ENCODE measurements at regions not wholly inside any gene's neighbourhood (a gene's known extent, or its start where the extent isn't known, plus 50 kb on each side); places are given as distances from the start of the nearest gene placed in this dataset.

DNA sequence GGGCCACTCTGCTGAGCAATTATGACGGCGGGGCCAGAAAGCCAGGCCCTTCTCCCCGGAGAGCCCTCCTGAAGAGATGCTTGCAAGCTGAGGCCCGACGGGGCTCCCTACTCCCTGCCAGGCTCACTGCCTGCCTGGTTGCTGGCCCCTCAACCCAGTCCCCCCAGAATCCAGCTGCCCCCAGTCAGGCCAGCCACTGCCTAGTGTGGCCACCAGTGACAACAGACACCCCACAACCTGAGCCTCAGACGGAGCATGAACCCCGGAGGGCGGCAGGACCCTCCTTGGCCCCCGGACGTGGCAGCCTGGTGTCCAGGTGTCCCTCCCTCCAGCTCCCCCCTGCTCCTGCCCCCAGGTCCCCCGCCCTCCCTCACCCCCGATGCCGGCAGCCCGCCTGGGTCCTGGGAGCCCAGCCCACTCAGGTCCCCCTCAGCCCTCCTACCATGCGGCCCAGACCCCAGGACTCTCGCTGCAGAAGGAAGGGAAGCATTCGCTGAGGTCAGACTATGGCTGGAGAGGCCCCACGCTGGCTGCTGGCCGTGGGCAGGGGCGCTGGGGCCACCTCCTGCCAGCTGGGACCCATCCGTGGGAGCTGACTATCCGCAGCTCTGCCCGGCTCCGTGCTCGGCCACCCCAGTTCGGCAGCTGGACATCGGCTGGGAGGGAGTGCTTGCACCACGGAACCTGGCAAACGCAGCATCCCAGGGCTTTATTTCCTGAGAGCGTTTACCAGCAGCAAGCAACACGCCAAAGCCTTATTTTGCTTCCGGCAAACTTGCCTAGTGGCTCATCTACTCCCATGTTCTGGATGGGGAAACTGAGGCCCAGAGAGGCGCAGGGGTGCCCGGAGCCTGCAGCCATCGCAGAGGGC is 89.8 kb downstream of the UNCX start:
- DNase-seq: no peak

DNA sequence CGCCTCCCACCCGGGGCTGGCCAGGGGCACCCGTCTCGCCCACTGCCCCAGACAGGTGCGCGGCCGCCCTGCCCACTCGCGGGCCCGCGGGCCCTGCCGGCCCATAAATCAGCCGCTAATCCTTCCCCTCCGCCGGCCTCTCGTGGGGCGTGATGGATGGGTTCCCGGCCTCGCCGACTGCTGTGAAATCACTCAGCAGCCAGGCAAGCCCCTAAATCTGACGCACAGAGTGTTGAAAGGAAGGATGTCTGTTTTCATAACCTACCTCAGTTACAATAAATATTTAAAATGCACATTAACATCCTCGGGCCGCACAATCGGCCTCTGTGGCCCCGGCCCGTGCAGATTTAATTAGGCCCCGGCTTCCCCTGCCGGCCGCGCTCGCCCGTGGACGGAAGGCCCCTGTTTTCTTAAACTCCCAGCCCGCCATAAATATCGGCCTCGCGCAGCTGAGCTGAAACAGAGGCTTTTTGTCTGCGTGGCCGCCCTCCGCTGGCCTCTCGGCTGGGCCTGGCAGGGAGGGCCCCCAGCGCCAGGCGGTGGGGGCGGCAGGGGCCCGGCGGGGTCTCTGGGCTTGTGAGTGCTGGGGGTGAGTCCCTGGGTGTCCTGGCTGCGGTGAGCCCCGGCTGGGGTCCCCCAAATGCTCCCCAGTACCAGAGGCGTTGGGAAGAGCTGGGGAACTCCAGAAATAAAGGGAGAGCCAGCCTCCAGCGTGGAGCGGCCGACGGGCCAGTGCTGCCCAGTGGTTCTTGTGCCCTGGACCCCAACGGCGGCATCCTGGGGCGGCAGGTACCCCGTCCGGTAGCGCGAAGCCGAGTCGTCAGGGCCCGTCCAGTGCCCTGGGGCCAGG is 90.7 kb downstream of the UNCX start:
- no peak for DNase-seq

DNA sequence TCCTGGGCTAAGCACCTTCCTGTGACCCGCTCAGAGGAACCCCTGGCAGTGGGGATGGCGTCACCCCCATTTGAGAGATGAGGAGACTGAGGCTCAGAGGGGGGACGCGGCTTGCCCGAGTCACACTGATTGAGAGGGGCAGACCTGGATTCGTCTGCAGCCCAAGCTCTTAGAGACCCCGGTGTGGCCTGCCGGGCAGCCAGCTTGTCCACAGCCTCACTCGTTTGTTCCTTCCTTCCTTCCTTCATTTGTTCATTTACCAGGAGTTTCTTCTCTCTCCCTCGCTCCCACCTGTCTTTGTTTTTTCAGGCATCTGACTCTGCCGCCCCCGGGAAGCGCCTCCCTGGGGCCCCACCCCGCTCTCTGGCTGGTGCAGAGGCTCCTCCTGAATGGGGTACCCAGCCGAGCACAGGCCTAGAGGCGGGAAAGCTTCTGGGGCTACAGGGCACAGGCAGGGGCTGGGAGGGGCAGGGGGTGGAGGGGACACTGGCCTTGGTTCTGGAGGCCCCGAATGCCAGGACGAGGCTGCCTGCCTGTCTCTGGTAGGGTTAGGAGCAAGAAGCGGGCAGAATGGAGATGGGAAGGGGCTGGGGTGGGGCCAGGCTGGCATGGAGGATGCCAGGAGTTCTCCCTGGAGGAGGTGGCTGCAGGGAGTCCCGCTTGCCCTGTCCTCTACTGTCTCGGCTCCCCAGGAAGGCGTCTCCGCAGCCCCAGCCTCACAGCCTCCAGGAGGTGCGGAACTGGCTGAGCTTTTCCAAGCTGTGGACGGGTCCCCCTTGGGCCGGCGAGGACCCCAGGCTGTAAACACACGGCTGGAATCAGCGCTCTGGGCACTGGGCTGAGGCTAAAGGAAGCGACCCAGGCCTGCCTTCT is 91.6 kb downstream of the UNCX start:
- DNase-seq: no peak

DNA sequence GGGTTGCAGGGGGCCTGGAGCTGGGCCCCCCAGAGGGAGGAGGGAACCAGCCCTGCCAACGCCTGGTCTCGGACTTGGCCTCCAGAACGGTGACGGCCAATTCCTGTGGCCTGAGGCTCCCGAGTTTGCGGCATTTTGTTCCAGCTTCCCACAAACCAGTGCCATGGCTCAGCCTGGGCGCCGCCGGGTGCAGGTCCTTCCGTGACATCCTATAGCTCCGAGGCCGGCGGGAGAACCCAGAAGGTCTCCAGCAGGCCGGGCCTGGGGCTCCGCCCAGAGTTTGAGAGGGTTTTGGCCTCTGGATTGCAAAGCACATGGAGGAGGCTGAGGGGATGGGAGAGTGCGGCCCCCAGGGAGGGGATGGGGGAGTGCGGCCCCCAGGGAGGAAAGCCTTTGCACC is 92.6 kb downstream of the UNCX start:
- no peak for DNase-seq

DNA sequence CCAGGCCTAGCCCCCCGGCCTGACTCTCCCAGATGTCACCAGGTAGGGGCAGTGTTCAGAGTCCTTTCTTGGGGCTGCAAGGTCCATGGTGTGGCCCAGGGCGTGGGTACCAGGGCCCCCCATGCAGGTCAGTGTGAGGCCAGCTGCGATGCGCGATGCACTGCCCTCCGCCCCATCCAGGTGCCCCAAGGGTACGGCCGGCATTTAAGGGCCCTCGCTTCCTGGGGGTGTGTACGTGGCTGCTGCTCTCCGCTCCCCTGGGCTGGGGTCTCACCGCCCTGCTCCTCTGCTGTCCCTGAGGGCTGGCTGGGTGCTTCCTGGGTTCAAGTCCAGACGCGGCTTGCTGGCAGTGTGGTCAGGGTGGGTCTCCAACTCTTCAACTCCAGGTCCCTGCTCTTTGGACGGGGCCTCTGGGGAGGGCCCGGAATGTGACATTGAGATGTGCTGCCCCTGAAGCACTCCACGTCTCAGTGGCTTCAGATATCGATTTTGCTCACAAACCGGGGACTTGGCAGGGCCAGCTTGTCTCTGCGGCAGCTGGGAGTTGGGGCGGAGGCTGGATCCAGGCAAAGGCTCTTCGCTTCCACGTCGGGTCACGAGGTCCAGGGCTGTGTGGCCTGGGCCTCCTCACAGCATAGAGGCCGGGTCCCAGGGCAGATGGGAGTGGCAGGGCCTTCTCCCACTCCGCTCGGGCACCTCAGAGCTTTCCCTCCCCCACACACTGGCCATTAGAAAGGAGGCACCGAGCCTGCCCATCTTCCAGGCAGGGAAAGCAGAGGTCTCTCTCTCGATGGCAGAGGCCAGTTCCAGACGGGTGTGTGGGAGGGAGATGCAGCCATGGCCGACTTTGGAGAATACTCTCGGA is 93.2 kb downstream of the UNCX start:
- no peak for DNase-seq

DNA sequence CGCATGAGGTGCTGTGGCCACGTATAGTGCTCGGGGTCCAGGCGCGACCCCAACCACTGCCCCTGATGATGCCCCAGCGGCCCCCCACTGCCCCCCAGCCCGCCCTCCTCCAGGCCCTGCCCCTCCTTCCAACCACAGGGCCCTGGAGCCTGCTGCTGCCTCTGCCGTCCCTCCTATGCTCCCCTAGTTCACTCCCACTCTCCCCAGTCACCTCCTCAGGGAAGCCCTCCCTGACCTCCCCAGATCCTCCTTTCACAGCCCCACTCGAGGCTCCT is 93.8 kb downstream of the UNCX start:
- no peak for DNase-seq

DNA sequence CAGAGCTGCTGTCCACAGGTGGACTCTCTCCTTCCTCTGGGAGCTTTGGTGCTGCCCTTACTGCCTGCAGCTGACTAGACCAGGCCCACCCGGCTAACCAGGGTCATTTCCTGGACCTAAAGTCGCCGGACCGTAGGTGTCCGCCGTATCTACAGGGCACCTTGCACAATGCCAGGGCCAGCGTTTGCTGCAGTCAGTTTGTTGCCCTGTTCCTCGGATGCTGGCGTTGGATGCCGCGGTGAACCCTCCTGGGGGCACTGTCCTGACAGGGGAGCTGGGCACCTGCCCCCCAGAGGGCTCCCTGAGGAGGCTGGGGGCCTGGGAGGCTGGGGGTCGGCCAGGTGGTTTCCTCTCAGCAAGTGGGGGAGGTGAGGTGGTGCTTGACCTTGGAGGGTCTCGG is 96.6 kb downstream of the UNCX start:
- no peak for DNase-seq

DNA sequence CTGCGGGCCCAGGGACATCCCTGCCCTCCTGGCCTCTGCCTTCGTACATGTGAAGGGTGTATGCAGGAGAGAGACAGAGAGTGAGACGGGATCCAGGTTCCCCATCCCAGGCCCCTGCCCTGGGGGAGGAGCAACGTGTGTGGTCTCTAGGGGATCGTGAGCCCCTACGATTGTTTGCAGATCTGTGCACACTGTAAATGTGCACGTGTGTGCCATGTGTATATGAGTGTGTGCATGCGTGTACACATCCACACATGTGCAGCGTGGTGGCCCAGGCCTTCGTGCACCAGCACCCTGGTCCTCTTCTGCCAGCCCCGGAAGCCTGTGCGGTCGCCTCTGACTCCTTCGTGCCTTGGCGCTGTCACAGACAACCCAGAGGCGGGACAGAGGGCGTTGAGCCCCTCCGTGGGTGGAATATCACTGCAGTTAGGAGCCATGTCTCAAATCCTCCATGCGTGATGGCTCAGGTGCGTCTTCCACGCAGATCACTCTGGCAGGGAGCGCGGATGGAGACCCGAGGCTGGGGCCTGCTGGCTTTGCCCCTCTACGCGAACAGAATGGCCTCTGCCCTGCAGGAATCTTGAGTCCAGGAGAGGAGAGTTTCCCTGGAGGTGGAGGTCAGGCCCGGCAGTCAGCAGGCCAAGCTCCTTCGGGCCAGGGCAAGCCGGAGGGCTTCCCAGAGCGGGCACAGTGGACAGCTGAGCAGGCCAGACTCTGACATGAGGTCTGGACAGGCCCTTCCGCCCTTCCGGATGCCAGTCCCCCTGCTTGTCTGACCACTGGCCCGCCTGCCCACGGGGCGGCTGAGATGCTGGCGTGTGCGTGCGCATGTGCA is 97.5 kb downstream of the UNCX start:
- no peak for DNase-seq

DNA sequence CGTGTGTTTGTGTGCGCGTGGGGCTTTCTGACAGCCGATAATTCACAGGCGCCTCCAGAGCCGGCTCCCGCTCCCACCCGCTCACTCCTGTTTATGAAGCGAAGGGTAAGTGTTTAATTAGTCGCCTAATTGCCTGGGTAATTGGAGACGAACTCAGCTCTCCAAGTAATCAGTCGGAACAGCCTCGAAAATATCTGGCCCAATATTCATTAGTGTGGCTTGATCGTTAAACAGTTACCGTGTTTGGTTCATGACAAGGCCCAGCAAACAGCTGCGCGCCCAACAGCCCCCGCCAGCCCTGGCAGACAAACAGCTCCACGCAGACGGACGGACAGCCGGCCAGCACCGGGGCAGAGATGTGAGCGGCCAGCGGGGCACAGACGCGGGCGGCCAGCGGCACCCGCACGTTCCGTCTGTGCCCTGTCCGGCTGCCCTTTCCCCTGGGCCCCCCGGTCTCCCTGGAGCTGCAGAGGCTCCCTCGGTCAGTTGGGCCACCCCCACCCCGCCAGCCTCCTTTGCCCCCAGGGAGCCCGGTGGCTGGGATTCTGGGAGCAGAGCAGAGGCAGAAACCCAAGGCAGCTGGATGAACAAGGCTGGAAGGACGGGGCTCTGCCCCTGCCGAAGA is 98.2 kb downstream of the UNCX start:
- no peak for DNase-seq

DNA sequence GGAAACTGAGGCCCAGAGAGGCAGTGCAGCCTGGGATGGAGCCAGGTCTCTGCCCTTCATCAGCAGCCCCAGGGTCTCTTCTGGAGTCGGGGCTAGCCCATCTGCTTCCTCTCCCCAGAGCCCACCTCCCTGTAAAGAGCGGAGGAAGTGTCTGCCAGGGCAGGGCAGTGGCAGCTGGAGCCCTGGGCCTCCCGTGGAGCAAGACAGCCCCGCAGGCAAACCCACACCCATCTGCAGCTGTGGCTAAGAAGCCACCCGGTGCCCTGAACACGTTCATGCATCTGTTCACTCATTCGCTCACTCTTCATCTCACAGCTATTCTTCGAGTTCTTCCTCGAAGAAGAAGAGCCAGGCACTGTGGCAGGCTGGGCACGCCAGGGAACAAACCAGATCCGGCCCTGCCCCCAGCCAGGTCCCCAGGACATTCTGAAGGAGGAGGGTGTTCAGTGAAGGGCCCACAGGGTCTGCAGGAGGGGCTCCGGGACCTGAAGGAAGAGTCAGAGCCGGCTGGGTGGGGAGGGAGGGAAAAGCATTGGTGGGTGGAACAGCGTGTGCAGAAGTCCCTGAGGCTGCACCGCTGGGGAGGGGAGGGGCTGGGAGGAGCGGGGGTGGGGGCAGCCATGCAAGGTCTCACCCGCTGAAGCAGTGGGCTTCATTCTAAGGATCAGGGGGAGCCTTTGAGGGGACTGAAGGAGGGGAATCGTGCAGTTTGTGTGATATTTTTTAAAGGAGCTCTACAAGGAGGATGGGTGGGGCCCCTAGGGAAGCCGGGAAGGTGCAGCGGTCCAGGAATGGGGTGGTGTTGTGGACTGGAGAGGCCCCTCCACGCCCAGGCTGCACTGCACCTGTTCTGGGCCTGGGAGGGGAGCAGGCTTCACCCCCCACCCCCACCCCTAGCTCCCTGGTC is 99.1 kb downstream of the UNCX start:
- DNase-seq: no peak

DNA sequence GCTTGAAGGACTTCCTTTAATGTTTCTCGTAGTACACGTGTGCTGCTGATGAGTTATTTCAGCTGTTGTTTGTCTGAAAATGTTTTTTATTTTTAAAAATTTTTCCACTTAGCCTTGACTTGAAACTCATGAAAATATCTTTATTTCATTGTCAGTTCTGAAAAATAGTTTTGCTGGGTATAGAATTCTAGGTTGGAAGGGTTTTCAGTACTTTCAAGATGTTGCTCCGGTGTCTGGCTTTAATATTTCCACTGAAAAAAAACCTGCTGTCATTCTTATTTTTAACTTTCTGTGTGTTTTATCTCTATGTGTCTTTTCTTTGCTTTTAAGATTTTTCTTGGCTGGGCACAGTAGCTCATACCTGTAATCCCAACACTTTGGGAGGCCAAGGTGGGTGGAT is 103.8 kb downstream of the UNCX start:
- no peak for DNase-seq

DNA sequence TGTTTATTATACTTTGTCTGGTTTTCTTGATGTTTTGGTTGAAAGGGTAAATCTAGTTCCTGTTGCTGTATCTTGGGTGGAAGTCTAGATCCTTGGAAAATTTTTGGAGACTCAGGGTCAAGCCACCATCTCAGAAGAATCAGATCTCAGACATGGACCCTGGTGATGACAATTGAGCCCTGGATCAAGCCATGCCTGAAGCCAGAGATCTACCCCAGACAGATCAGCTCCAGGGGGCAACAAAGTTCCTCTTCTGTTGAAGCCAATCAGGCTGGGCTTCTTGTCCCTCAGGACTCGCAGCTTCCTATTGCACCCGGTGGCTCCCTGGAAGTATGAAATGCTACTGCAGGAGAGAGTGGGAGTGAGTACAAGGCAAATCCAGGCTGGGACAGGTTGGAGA is 106.9 kb downstream of the UNCX start:
- DNase-seq: no peak

DNA sequence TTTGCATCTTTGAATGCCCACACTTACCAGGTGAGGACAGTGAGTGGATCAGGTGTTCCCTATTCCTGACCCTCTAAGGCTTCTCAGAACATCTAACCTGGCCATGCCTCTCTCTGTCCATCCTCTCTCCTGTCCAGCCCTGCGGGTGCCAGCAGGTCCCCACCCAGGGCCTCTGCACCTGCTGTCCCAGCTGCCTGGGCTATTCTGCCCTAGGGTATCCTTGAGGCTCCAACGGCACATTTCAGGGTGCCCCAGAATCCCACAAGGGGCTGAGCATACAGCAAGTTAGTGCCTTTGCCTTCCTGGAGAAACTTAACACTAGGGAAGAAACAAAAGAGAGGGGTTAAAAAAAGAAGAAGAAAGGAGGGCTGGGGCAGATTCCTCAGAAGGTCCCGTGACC is 107.4 kb downstream of the UNCX start:
- DNase-seq: no peak

DNA sequence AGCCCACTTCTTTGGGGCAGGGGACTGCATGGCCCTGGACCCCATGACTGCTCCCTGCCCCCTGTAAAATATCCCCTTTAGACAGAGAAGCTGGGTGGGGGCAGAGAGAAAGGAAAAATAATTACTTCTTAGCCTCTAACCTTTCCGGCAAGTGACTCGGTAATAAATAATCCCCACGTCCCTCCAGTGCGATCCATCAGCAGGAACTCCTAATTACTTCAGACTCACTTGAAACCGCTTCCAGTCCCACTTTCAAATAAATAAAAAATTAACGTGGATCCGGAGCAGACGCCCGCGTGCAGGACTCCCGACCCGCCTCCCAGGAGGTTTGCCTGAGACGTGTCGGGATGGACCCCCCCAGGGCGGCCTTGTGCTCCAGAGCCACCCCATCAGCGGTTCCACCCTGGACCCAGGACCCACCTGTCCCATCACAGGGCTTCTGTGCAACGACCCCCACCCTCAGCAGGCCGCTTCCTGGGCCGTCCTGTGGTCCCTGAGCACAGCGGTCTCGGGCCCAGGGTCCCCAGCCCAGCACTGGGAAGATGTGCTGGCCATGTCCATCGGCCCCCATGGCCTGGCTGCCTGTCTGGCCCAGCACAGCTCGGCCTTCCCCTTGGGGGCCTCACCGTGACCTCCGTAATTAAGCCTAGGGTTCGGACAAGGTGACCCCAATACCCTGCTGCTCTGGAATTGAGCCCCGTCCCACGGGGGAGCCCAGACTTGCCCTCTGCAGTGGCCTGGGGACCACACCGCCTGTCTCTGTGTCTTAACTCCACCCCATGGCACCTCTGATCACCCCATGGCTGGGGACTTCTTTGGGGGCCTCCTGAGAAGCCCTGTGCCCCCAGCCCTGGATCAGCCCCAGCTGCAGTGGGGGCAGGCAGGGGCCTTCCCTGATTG is 108.0 kb downstream of the UNCX start:
- DNase-seq: no peak

DNA sequence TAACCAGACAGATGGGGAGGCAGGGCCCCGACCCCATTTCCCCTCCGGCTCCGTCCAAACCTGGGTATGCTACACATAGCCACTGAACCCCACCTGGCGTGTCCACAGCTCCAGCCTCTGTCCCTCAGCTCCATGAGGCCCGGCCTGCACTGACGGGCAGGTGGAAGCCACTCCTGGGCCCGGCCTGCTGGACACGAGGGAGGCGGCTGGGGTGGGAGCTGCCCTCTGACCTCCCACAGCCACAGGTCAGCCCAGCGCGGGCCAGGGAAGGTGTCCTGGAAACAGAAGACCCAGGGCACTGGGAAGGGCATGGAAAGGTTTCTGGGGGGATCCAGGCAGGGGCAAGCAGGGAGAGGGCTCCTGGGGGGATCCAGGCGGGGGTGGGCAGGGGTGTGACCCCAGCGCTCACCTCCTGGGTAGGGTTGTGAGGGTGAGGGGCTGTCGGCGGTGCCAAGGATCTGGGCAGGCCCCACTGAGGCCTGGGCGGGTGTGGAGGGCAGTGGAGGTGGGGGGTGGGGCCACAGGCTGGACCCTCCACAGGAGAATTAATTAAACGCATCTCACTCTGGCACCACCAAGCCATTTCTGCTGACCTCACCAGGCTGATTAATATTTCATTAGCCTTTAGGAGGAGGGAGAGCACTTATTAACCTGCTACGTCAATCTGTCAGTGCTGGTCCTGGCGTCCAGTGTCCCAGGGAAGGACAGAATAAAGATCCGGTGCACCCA is 108.9 kb downstream of the UNCX start:
- DNase-seq: no peak

DNA sequence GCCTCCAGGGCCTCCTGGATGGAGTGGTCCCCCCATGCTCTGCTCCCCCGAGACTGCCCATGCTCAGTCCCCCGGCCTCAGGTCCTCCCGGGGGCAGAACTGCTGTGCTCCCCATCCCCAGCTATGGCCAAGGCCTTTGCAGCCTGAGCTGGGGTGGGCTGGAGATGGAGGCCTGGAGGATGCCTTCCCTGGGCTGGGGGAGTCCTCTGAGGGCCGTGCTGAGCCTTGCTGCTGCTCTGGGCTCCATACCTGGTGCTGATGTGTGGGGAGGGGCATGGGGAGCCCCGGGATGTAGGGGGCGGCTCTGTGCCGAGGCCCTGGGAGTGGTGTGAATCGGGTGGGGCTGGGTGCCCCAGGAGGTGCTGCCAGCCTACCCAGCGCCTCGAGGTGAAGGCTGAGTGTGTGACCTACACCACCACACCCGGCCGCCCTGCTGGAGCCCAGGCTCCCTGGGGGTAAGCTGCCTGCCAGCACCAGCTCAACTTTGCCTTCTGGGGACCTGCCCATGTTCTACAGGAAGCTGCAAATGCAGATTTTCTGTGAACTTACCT is 109.5 kb downstream of the UNCX start:
- DNase-seq: no peak

DNA sequence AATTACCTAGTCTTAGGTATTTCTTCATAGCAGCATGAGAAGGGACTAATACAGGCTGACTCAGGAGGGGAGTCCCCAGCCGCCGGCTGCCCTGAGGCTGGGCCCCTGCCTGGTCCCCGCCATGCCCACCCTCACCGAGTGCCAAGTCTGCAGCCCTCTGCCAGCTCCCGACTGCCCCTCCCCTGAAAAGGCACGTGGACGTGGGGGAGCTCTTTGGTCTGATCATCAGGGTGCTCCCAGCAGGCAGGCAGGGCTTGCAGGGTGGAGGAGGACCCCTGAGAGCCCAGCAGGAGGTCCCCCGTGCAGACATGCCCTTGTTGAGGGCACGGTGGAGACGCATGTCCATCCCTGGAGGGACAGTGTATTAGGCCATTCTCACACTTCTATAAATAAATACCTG is 110.9 kb downstream of the UNCX start:
- DNase-seq: no peak

DNA sequence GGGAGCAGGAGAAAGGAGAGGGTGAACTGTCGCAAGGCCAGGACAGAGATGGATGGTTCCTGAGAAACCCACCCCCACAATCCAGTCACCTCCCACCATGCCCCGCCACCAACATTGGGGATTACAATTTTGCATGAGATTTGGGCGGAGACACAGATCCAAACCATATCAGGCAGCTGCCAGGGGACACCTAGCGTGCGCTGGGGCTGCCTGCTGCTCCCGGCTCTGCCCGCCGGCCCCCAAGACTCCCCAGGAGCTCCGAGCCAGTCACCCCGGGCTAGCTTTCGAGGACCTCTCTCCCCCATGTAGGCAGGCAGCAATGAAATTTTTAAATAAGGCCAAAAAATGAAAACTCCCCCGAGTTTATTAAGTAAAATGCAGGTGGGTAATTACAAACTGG is 111.7 kb downstream of the UNCX start:
- no peak for DNase-seq

Data from activated CD8-positive, alpha-beta memory T cell treated with anti-CD3 and anti-CD28 coated beads, Interleukin-2, amount 50 U/mL, for 4 hours (primary cell).